Gastroesophageal sphincter (tissue), 4 donors: ENCODE measurements at regions not wholly inside any gene's neighbourhood (a gene's known extent, or its start where the extent isn't known, plus 50 kb on each side); places are given as distances from the start of the nearest gene placed in this dataset.

Experiments
- ATAC-seq: fragments of 150-250 bp; one replicate; pipeline ENCODE4 v1.9.1; 2016; ENCODE audit warnings: mild to moderate bottlenecking, moderate library complexity
- H3K27ac ChIP-seq, 4 donors: fragments of 200-600 bp; sonication (generic) in 3 of 4; 1 replicate in 3 of 4; 2 replicates in 1 of 4; pipeline ENCODE4 v1.5.1; 2016 to 2019
- H3K27me3 ChIP-seq: fragments of 200-600 bp; sonication (generic); one replicate; pipeline ENCODE4 v1.5.1; 2019
- H3K36me3 ChIP-seq, 2 donors: fragments of 200-600 bp; sonication (generic); one replicate each; pipeline ENCODE4 v1.5.1; 2019; ENCODE audit warnings: control low read depth in 1 of 2
- H3K4me1 ChIP-seq, 3 donors: fragments of 200-600 bp; sonication (generic); 1 replicate in 2 of 3; 2 replicates in 1 of 3; pipeline ENCODE4 v1.5.1; 2016 to 2019; ENCODE audit warnings: control low read depth in 2 of 3
- H3K4me3 ChIP-seq, 2 donors: fragments of 200-600 bp; sonication (generic); one replicate each; pipeline ENCODE4 v1.5.1; 2019; ENCODE audit warnings: mild to moderate bottlenecking in 1 of 2, moderate library complexity in 1 of 2
- H3K9me3 ChIP-seq, 3 donors: fragments of 200-600 bp; sonication (generic); one replicate each; pipeline ENCODE4 v1.5.1; 2017 to 2019; ENCODE audit warnings: control low read depth in 2 of 3
- EP300 ChIP-seq: sonication (generic); formaldehyde crosslinking; IDR thresholded peaks from one replicate; pipeline ENCODE4 v1.6.1; 2017; ENCODE audit warnings: antibody characterized with exemption, mild to moderate bottlenecking
- POLR2A ChIP-seq, 2 donors: fragments of 450-650 bp; IDR thresholded peaks; one replicate each; pipeline ENCODE4 v1.6.1; 2017; ENCODE audit warnings: antibody characterized with exemption in 2 of 2, mild to moderate bottlenecking in 2 of 2, moderate library complexity in 1 of 2
- POLR2AphosphoS5 ChIP-seq: sonication (generic); formaldehyde crosslinking; IDR thresholded peaks from one replicate; pipeline ENCODE4 v1.6.1; 2017; ENCODE audit warnings: antibody characterized with exemption
- WGBS, 2 donors: methylation state at CpG; one replicate each; pipeline ENCODE4 v1.1.5; 2018; ENCODE audit warnings: low coverage in 1 of 2; 5-methylcytosine and 5-hydroxymethylcytosine counted together
- TF ChIP-seq, protein P1 (sequence below), 4 experiments: fragments of 200-600 bp in 2 of 4; fragments of 450-650 bp in 2 of 4; sonication (generic) in 1 of 4; IDR thresholded peaks; one replicate each; pipeline ENCODE4 v1.5.1; 2017 to 2019; ENCODE audit warnings: antibody characterized with exemption in 4 of 4, mild to moderate bottlenecking in 2 of 4, moderate library complexity in 2 of 4

DNA sequence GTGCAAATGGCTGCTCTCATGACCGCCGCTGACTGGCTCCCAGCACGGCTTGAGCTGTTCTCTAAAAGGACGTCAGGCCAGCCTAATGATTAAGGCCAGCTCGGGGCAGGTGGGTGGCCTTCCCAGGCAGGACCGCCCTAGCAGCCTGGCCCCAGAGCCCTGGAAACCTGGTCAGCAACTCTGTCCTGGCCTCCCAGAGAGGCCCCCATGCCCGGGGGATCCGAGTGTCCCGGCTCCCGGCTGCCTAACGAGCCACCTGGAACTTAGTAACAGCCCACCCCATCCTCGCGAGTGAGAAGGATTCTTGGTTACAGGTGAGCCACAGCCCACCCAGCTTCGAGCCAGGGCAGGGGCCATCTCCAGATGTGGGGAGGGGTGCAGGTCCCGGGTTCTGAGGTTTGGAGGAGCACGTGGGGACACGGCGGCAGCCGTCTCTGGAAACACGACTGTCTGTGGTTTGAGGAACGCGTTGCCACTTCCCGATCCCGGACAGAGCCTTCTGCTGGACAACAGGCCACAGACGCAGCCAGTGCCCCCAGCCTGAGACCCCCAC, 73.8 kb upstream of the FBRSL1 start:
- Histone ChIP-seq H3K9me3 (no peaks in the 10 kb centered on the region), H3K4me1 (peaks cover 0 to 22% (median 8%) of the 10 kb centered on the region in 3 donors), H3K4me3 (no peak overlapping the region), H3K36me3 (no peaks in the 10 kb centered on the region), H3K27ac (no peak overlapping the region), H3K27me3 (peaks cover 74% of the 10 kb centered on the region)
- TF ChIP-seq, protein P1, sequence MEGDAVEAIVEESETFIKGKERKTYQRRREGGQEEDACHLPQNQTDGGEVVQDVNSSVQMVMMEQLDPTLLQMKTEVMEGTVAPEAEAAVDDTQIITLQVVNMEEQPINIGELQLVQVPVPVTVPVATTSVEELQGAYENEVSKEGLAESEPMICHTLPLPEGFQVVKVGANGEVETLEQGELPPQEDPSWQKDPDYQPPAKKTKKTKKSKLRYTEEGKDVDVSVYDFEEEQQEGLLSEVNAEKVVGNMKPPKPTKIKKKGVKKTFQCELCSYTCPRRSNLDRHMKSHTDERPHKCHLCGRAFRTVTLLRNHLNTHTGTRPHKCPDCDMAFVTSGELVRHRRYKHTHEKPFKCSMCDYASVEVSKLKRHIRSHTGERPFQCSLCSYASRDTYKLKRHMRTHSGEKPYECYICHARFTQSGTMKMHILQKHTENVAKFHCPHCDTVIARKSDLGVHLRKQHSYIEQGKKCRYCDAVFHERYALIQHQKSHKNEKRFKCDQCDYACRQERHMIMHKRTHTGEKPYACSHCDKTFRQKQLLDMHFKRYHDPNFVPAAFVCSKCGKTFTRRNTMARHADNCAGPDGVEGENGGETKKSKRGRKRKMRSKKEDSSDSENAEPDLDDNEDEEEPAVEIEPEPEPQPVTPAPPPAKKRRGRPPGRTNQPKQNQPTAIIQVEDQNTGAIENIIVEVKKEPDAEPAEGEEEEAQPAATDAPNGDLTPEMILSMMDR (IDR thresholded peaks at IDR 0.05): no peak
- TF ChIP-seq POLR2A (IDR thresholded peaks at IDR 0.05): no peak
- TF ChIP-seq POLR2AphosphoS5: no peak
- no peak for ATAC-seq
- 93% methylated on average over 3 of the region's 25 CpGs; no CpG with 5 or more reads in 1 of the 2 donors for WGBS, 2 donors

DNA sequence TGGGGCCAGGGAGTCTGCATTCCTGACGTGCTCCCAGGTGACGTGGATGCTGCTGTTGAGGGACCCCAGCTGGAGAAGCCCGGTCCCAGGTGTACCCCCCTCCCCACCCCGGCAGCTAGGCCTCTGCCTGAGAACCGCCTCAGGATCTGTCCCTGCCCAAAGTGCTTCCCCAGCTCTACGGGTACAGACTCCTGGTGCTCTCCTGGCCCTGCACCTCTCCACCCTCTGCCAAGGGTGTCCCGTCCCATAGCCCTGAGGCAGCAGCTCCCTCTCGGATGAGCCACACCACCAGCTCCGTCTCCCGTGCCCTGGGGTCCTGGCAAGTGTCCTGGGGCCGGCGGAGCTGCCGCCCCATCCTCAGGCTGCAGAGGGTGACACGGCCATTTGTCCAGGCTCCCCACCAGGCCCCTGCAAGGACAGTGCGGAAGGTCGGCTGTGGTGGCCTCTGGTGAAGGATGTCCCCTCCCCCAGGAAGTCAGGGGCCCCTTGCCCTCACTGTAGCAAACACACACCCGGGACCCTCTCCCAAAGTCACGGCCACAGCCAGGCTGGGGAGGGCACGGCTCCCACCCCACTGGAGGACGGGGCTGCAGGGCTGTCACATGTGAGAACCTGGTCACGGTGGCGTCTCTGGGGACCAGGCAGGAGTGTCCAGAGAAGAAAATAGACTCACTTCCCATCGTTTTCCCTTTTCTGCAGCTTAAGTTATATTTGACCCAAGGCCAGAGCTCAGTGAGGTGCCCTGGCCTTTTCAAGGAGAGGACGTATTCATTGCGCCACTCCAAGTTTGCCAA, 74.4 kb upstream of the FBRSL1 start:
- no peaks in the 10 kb centered on the region for H3K36me3 ChIP-seq
- WGBS, 2 donors: 100% methylated on average over 3 of the region's 25 CpGs; no CpG with 5 or more reads in 1 of the 2 donors
- H3K27me3 ChIP-seq: peaks cover 73% of the 10 kb centered on the region
- H3K4me3 ChIP-seq: no peak overlapping the region
- no peaks in the 10 kb centered on the region for H3K9me3 ChIP-seq
- TF ChIP-seq POLR2AphosphoS5 (no peak), EP300 (no peak), POLR2A (IDR thresholded peaks at IDR 0.05) (no peak)
- TF ChIP-seq, protein P1 (IDR thresholded peaks at IDR 0.05): no peak
- peak; percentile 2 for ATAC-seq
- H3K4me1 ChIP-seq: peaks cover 0 to 22% (median 8%) of the 10 kb centered on the region in 3 donors
- H3K27ac ChIP-seq: no peak overlapping the region

DNA sequence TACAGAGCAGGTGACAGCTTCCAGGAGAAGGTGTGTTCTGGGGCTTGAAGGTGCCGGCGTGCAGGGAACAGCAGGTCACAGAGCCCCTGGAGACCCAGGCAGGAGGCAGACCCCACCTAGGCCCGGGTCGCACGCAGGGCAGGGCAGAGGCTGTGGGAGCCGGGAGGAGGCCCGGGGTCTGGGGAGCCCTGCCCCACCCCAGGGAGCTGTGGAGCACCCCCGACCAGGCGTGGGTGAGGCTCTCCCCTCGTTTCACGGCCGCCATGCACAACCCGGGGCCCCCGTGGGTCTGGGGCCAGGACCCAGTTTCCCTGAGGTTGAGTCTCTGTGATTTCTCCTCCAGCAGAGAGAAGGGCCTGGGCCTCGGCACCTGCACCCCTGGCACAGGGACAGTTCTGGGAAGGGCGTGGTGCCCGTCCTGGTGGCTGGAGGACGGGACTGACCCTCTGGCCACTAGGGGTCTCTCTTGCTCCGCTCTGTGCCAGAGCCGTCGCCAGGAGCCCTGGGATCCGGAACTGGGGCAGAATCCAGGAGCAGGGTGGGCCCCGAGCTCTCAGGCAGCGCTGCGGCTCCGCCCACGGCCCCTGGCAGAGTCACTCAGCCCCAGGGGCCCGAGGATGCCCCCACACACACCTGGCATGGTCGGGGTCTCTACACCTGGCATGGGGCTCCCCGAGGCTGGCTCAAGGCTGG, 75.2 kb upstream of the FBRSL1 start:
- TF ChIP-seq POLR2AphosphoS5: no peak
- TF ChIP-seq, protein P1 (IDR thresholded peaks at IDR 0.05): peak in 3 of 4 experiments; percentile 88 to 94 (median 92)
- peak; percentile 88 for ATAC-seq

DNA sequence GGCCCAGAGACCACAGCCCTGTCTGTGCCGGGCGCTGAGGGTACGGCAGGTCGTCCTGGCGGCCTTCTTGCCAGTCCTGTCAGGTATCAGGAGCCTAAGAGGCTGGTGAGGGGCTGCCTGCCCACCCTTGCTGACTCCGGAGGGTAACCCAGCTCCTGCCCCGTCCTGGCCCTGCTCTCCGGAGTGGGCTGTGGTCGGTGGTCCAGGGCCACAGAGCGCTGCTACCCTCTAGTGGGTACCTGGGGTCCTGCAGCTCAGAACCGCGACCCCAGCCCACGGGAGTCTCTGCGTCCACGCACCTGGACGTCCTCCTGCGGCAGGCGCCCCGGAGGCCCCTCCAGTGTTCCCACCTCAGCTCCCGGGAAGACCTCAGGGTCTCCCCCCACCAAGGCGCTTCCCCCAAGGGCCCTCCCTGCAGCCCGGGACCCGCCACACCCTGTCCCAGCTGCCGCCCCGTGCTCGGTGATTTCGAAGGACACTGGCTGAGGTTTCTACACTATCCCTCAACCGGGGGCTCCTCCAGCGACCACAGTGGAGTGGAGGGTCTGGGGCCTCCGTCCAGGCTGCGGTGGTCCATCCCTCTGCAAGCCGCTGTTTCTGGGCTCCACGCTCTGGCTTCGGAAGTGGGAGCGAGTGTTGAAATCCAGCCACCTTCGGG, 75.9 kb upstream of the FBRSL1 start:
- no peak for ATAC-seq

More for the DNA sequence above, 75.2 kb upstream of the FBRSL1 start:
- Histone ChIP-seq H3K4me1 (peaks cover 0 to 19% (median 8%) of the 10 kb centered on the region in 3 donors), H3K27me3 (peaks cover 73% of the 10 kb centered on the region), H3K36me3 (no peaks in the 10 kb centered on the region), H3K9me3 (no peaks in the 10 kb centered on the region), H3K4me3 (no peak overlapping the region), H3K27ac (no peak overlapping the region)
- WGBS, 2 donors: no CpG with 5 or more reads among the region's 30 CpGs

More for the DNA sequence above, 75.9 kb upstream of the FBRSL1 start:
- no peaks in the 10 kb centered on the region for H3K9me3 ChIP-seq
- H3K27me3 ChIP-seq: peaks cover 74% of the 10 kb centered on the region
- H3K4me3 ChIP-seq: no peak overlapping the region
- H3K36me3 ChIP-seq: no peaks in the 10 kb centered on the region
- no peak for TF ChIP-seq EP300
- TF ChIP-seq, protein P1 (IDR thresholded peaks at IDR 0.05): peak in 2 of 4 experiments; percentile 19 to 49
- TF ChIP-seq POLR2AphosphoS5: no peak
- no peak for TF ChIP-seq POLR2A (IDR thresholded peaks at IDR 0.05)
- H3K4me1 ChIP-seq: peaks cover 0 to 15% (median 8%) of the 10 kb centered on the region in 3 donors
- no peak overlapping the region for H3K27ac ChIP-seq
- no CpG with 5 or more reads among the region's 36 CpGs for WGBS, 2 donors
